SK-N-SH treated with all-trans-retinoic acid at 6 μM for 48 hours (cell line): ENCODE measurements at regions not wholly inside any gene's neighbourhood (a gene's known extent, or its start where the extent isn't known, plus 50 kb on each side); places are given as distances from the start of the nearest gene placed in this dataset.

Experiments used
- ATAC-seq: fragments of 200-7000 bp; cut with Tn5 transposase; 3 replicates; pipeline ENCODE4 v1.9.1; 2020; ENCODE audit warnings: mild to moderate bottlenecking, moderate library complexity
- BACH2 ChIP-seq: fragments of 250-450 bp; sonication (Bioruptor Pico); IDR thresholded peaks from 2 replicates; pipeline ENCODE4 v1.9.0; 2021; ENCODE audit warnings: mild to moderate bottlenecking, borderline replicate concordance
- CSDC2 ChIP-seq: fragments of 250-450 bp; sonication (Bioruptor Pico); IDR thresholded peaks from 2 replicates; pipeline ENCODE4 v1.5.0; 2020; ENCODE audit warnings: mild to moderate bottlenecking, moderate library complexity
- ESRRG ChIP-seq: fragments of 250-450 bp; sonication (Bioruptor Pico); IDR thresholded peaks from 2 replicates; pipeline ENCODE4 v1.6.1; 2021; ENCODE audit warnings: mild to moderate bottlenecking
- GLIS3 ChIP-seq: fragments of 250-450 bp; sonication (Bioruptor Pico); IDR thresholded peaks from 2 replicates; pipeline ENCODE4 v1.5.0; 2020; ENCODE audit warnings: mild to moderate bottlenecking, moderate library complexity
- ISL1 ChIP-seq: fragments of 250-450 bp; sonication (Bioruptor Pico); IDR thresholded peaks from 2 replicates; pipeline ENCODE4 v2.1.2; 2022; ENCODE audit warnings: mild to moderate bottlenecking, moderate library complexity
- OSR1 ChIP-seq: fragments of 250-450 bp; sonication (Bioruptor Pico); IDR thresholded peaks from 2 replicates; pipeline ENCODE4 v1.8.0; 2022; ENCODE audit warnings: moderate library complexity, mild to moderate bottlenecking, inconsistent platforms
- PPARA ChIP-seq: fragments of 250-450 bp; sonication (Bioruptor Pico); IDR thresholded peaks from 2 replicates; pipeline ENCODE4 v1.5.0; 2020; ENCODE audit warnings: mild to moderate bottlenecking, borderline replicate concordance
- RARB ChIP-seq: fragments of 250-450 bp; sonication (Bioruptor Pico); IDR thresholded peaks from 2 replicates; pipeline ENCODE4 v1.8.0; 2021; ENCODE audit warnings: mild to moderate bottlenecking, moderate library complexity
- TCF4 ChIP-seq: fragments of 250-450 bp; sonication (Bioruptor Pico); IDR thresholded peaks from 2 replicates; pipeline ENCODE4 v1.8.0; 2021; ENCODE audit warnings: mild to moderate bottlenecking, moderate library complexity, borderline replicate concordance
- ZC3H10 ChIP-seq: fragments of 250-450 bp; sonication (Bioruptor Pico); IDR thresholded peaks from 2 replicates; pipeline ENCODE4 v1.5.1; 2021; ENCODE audit warnings: mild to moderate bottlenecking, moderate library complexity
- ZFP3 ChIP-seq: fragments of 250-450 bp; sonication (Bioruptor Pico); IDR thresholded peaks from 2 replicates; pipeline ENCODE4 v1.5.0; 2020; ENCODE audit warnings: mild to moderate bottlenecking, moderate library complexity
- ZFP30 ChIP-seq: fragments of 450-650 bp; formaldehyde crosslinking; IDR thresholded peaks from 2 replicates; pipeline ENCODE4 v1.5.0; 2022; ENCODE audit warnings: mild to moderate bottlenecking, moderate library complexity
- ZNF565 ChIP-seq: fragments of 450-650 bp; formaldehyde crosslinking; conservative IDR thresholded peaks from 2 replicates; pipeline ENCODE4 v1.5.0; 2020; ENCODE audit warnings: low read depth, mild to moderate bottlenecking, moderate library complexity
- TF ChIP-seq, protein P1 (sequence below): fragments of 250-450 bp; sonication (Bioruptor Pico); IDR thresholded peaks from 2 replicates; pipeline ENCODE4 v1.5.0; 2020; ENCODE audit warnings: mild to moderate bottlenecking, moderate library complexity
- TF ChIP-seq, protein P2 (sequence below): fragments of 250-450 bp; sonication (Bioruptor Pico); IDR thresholded peaks from 2 replicates; pipeline ENCODE4 v1.5.1; 2021; ENCODE audit warnings: mild to moderate bottlenecking, moderate library complexity
- TF ChIP-seq, protein P3 (sequence below): fragments of 250-450 bp; sonication (Bioruptor Pico); IDR thresholded peaks from 2 replicates; pipeline ENCODE4 v1.8.0; 2021; ENCODE audit warnings: low read depth, mild to moderate bottlenecking, moderate library complexity, borderline replicate concordance

DNA sequence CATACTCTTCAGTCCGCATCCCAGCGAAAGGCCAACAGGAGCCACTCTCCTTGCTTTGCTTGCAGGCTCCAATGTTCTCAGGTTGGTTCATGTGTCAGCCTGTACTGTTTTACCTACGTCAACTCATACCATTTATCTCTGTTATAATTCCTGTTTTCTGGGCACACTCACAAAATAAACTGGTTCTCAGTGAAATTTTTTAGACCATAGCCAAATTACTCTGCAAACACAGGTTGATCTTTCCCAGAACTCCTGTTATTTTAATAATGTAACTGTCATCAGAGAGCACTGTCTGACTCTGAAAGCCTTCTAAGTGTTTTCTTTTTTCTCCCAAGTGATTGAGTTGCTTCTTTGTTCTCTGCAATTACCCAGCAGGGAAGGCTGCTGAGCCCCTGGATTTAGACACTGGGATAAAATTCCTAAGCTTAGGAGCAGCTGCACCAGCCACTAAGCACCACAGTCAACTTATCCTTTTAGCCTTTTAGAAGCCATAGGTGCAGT is 111.6 kb upstream of the PIEZO2 start:
- TF ChIP-seq, protein P1, sequence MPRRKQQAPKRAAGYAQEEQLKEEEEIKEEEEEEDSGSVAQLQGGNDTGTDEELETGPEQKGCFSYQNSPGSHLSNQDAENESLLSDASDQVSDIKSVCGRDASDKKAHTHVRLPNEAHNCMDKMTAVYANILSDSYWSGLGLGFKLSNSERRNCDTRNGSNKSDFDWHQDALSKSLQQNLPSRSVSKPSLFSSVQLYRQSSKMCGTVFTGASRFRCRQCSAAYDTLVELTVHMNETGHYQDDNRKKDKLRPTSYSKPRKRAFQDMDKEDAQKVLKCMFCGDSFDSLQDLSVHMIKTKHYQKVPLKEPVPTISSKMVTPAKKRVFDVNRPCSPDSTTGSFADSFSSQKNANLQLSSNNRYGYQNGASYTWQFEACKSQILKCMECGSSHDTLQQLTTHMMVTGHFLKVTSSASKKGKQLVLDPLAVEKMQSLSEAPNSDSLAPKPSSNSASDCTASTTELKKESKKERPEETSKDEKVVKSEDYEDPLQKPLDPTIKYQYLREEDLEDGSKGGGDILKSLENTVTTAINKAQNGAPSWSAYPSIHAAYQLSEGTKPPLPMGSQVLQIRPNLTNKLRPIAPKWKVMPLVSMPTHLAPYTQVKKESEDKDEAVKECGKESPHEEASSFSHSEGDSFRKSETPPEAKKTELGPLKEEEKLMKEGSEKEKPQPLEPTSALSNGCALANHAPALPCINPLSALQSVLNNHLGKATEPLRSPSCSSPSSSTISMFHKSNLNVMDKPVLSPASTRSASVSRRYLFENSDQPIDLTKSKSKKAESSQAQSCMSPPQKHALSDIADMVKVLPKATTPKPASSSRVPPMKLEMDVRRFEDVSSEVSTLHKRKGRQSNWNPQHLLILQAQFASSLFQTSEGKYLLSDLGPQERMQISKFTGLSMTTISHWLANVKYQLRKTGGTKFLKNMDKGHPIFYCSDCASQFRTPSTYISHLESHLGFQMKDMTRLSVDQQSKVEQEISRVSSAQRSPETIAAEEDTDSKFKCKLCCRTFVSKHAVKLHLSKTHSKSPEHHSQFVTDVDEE (CRISPR knock-in tag) = no peak
- TF ChIP-seq GLIS3 (no peak), BACH2 (CRISPR knock-in tag) (no peak), RARB (CRISPR knock-in tag) (no peak), ZFP30 (CRISPR knock-in tag) (no peak)
- TF ChIP-seq, all 23 proteins: peak for 0
- no peak for ATAC-seq

DNA sequence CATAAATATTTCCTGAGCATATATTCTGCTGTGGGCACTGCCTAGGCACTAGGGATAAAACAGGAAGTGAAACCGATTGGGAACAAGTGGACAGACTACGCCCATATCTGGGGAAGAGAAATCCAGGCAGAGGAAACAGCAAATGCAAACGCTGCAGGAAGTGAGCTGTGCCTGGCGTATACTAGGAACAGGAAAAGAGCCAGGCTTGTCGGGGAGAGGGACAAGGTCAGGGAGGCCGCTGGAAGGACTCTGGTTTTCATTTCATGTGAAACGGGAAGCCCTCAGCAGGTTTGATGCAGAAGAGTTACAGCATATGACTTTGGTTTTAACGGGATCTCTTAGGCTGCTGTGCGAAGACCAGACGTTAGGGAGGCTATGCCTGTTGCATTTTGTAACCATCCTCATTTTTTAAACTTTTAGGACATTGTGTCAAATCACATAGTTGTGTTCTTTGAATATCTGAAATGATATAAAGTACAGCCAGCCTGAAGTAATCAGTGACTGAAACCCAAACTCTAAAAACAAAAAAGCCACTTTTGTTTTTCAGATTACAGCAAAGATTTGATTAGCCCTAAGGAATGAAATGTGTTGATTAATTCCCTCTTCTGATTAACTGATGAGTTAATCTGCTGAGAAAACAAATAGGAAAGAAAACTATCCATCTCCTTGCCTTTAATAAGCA is 110.2 kb upstream of the PIEZO2 start:
- TF ChIP-seq ESRRG (CRISPR knock-in tag) = no peak
- TF ChIP-seq CSDC2 (CRISPR knock-in tag) = no peak
- TF ChIP-seq, protein P2, sequence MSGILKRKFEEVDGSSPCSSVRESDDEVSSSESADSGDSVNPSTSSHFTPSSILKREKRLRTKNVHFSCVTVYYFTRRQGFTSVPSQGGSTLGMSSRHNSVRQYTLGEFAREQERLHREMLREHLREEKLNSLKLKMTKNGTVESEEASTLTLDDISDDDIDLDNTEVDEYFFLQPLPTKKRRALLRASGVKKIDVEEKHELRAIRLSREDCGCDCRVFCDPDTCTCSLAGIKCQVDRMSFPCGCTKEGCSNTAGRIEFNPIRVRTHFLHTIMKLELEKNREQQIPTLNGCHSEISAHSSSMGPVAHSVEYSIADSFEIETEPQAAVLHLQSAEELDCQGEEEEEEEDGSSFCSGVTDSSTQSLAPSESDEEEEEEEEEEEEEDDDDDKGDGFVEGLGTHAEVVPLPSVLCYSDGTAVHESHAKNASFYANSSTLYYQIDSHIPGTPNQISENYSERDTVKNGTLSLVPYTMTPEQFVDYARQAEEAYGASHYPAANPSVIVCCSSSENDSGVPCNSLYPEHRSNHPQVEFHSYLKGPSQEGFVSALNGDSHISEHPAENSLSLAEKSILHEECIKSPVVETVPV = no peak
- TF ChIP-seq, protein P3, sequence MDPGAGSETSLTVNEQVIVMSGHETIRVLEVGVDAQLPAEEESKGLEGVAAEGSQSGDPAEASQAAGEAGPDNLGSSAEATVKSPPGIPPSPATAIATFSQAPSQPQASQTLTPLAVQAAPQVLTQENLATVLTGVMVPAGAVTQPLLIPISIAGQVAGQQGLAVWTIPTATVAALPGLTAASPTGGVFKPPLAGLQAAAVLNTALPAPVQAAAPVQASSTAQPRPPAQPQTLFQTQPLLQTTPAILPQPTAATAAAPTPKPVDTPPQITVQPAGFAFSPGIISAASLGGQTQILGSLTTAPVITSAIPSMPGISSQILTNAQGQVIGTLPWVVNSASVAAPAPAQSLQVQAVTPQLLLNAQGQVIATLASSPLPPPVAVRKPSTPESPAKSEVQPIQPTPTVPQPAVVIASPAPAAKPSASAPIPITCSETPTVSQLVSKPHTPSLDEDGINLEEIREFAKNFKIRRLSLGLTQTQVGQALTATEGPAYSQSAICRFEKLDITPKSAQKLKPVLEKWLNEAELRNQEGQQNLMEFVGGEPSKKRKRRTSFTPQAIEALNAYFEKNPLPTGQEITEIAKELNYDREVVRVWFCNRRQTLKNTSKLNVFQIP = no peak
- TF ChIP-seq PPARA (CRISPR knock-in tag) = no peak
- TF ChIP-seq OSR1 = no peak
- ATAC-seq = no peak

DNA sequence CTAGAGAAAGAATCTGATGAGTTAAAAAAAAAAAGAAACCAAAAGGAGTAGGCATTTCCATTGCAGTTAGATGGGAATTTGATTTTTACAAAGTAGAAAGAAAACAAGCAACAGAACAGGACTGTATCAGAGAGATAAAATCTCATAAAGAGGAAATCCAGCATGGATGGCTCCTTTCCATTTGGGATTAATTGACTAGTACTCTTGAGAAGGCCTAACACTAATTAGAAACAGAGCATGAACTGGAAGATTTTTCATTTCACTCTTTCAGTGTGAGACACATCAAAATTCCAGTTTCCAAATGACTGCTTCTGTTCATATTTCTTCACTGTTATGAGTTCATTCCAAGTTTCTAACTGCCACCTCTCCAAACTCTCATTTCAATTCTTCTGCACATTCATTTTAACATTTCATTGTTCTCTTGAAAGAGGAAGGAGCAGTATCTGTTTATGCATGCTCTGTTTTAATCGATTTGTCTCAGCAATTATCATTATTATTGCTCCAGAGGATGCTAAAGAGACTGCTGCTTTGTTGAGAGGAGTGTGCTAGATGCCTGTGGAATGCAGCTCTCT is 108.8 kb upstream of the PIEZO2 start:
- TF ChIP-seq ZC3H10 (CRISPR knock-in tag) = no peak
- TF ChIP-seq, protein P1 (CRISPR knock-in tag) = peak; percentile 57; the same call in 1 of the 2 replicates
- TF ChIP-seq TCF4 (CRISPR knock-in tag) = peak; percentile 56; the same call in 1 of the 2 replicates
- ATAC-seq = no peak

DNA sequence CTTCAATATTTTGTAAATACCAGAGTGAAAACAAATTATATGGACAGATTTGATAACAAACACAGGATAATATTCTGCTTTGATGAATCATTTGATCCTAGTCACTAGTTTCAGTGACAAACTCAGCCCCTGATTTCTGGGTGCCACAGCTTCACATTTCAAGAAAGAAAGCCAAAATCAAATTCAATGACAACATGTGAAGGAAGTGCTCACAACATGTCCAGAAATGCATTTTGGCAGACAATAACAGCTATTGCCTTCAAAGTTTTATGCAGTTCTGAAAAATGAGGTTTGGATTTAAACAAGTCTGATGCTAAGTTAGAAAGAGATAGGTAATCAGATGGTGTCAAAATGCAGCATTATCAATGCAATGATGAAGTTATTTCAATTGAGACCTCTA is 106.9 kb upstream of the PIEZO2 start:
- no peak for ATAC-seq
- no peak for TF ChIP-seq BACH2 (CRISPR knock-in tag)
- TF ChIP-seq TCF4 (CRISPR knock-in tag) = no peak
- no peak for TF ChIP-seq ISL1 (CRISPR knock-in tag)
- no peak for TF ChIP-seq GLIS3
- TF ChIP-seq ZNF565 (CRISPR knock-in tag) = no peak
- TF ChIP-seq ZFP3 (CRISPR knock-in tag) = no peak
- no peak for TF ChIP-seq OSR1

DNA sequence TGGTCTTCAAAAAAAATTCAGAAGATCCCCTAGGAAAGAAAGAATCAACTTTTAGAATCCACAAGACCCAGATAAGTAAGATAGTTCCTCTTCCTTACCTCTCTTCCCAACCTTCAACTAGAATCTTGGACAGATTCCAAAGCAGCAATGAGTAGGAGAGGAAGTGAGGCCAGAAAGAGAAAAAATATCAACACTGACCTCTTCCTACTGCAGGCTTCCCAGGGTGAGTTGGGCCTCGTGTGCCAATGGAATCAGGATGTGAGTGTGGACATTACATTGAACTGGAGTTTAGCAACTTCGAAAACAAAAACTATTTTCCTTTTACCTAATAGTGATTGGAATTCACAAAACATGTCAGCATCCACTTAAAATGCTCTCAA is 102.5 kb upstream of the PIEZO2 start:
- no peak for ATAC-seq
- TF ChIP-seq, protein P2 = no peak
- no peak for TF ChIP-seq TCF4 (CRISPR knock-in tag)
